MM.1S (cell line): ENCODE measurements at regions not wholly inside any gene's neighbourhood (a gene's known extent, or its start where the extent isn't known, plus 50 kb on each side); places are given as distances from the start of the nearest gene placed in this dataset.

Experiments used
- DNase-seq: peaks from one replicate; pipeline ENCODE4 v3.0.0-alpha.2; 2015
- H2AFZ ChIP-seq: fragments of 300-600 bp; sonication (generic); 2 replicates; pipeline ENCODE4 v1.6.0; 2016; ENCODE audit warnings: antibody characterized with exemption, low read length
- H3F3A ChIP-seq: fragments of 300-600 bp; sonication (generic); 2 replicates; pipeline ENCODE4 v1.6.1; 2016; ENCODE audit warnings: mild to moderate bottlenecking, antibody characterized with exemption, low read length, moderate library complexity, mixed read lengths; ENCODE audit not compliant: insufficient read depth
- H3K27ac ChIP-seq: fragments of 300-600 bp; sonication (generic); 2 replicates; pipeline ENCODE4 v1.5.1; 2016; ENCODE audit warnings: mild to moderate bottlenecking, low read length
- H3K27me3 ChIP-seq: fragments of 300-600 bp; sonication (generic); replicated peaks from 2 replicates; pipeline ENCODE4 v1.6.0; 2016; ENCODE audit warnings: low read length; ENCODE audit not compliant: insufficient read depth
- H3K36me3 ChIP-seq: fragments of 300-600 bp; sonication (generic); replicated peaks from 2 replicates; pipeline ENCODE4 v1.6.1; 2016; ENCODE audit warnings: mild to moderate bottlenecking, low read length, mixed read lengths; ENCODE audit not compliant: insufficient read depth
- H3K4me1 ChIP-seq: fragments of 300-600 bp; sonication (generic); 2 replicates; pipeline ENCODE4 v1.6.1; 2016; ENCODE audit warnings: low read length, mixed read lengths
- H3K4me2 ChIP-seq: fragments of 300-600 bp; sonication (generic); 2 replicates; pipeline ENCODE4 v1.6.0; 2016; ENCODE audit warnings: low read depth, low read length
- H3K4me3 ChIP-seq: fragments of 300-600 bp; sonication (generic); 2 replicates; pipeline ENCODE4 v1.5.1; 2016; ENCODE audit warnings: low read length, mixed read lengths
- H3K79me2 ChIP-seq: fragments of 300-600 bp; sonication (generic); 2 replicates; pipeline ENCODE4 v1.6.1; 2016; ENCODE audit warnings: mixed run types, low read length, mixed read lengths
- H3K9ac ChIP-seq: fragments of 300-600 bp; sonication (generic); 2 replicates; pipeline ENCODE4 v1.6.1; 2016; ENCODE audit warnings: low read length, mixed read lengths
- H3K9me2 ChIP-seq: fragments of 300-600 bp; sonication (generic); replicated peaks from 2 replicates; pipeline ENCODE4 v1.6.1; 2016; ENCODE audit warnings: mild to moderate bottlenecking, low read length, mixed read lengths; ENCODE audit not compliant: insufficient read depth
- H3K9me3 ChIP-seq: fragments of 300-600 bp; sonication (generic); replicated peaks from 2 replicates; pipeline ENCODE4 v1.6.1; 2016; ENCODE audit warnings: mild to moderate bottlenecking, low read length, mixed read lengths; ENCODE audit not compliant: insufficient read depth
- H4K20me1 ChIP-seq: fragments of 300-600 bp; sonication (generic); 2 replicates; pipeline ENCODE4 v1.6.1; 2016; ENCODE audit warnings: mild to moderate bottlenecking, low read length, moderate library complexity, mixed read lengths; ENCODE audit not compliant: insufficient read depth
- EZH2 ChIP-seq: fragments of 300-600 bp; sonication (generic); optimal IDR thresholded peaks from 2 replicates; pipeline ENCODE3; 2017; ENCODE audit warnings: low read depth, mild to moderate bottlenecking, antibody characterized with exemption, low read length, mixed read lengths
- EZH2phosphoT487 ChIP-seq: fragments of 300-600 bp; sonication (generic); IDR thresholded peaks from 2 replicates; pipeline ENCODE4 v1.6.1; 2018; ENCODE audit warnings: antibody characterized with exemption, low read length
- TF ChIP-seq, protein P1 (sequence below): fragments of 300-600 bp; sonication (generic); IDR thresholded peaks from 2 replicates; pipeline ENCODE4 v1.5.1; 2016; ENCODE audit warnings: antibody characterized with exemption, low read length, mixed read lengths

DNA sequence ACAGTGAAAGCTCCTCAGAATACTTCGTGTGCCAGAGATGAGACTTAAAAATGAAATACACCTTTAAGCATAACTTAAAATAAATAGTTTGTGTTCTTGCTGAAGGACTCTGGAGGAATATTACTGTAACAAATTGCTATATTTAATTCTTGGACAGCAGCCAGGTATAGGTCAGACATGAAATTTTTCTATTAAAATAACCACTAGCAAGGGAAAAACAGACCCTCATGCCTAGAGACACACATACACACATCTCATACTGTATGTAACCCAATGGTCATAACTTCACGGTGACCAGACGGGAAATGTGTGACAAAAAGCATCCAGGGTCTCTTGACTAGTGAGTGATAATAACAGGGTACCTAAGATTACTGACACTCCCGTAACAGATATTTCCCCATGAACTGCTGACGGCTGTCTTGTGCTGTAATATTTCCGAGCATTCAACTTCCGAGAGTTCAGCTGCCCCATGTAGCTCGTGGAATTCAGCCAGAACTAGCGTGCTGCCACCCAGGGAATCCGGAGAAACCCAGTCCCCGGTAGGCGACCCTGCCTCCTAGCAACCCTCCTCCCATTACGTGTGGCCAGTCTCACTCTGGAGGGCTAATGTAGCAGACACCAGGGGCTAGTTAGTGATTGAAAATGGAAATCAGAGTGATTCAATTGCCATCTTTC, 2295.1 kb upstream of the WWC1 start:
- no peaks in the 10 kb centered on the region for H3K9me3 ChIP-seq
- no peaks in the 10 kb centered on the region for H3K9me2 ChIP-seq
- no peaks in the 10 kb centered on the region for H4K20me1 ChIP-seq
- no peak overlapping the region for H2AFZ ChIP-seq
- no peak overlapping the region for H3K4me3 ChIP-seq
- H3K27ac ChIP-seq: no peak overlapping the region
- TF ChIP-seq EZH2 (no peak), EZH2phosphoT487 (no peak)
- TF ChIP-seq, protein P1, sequence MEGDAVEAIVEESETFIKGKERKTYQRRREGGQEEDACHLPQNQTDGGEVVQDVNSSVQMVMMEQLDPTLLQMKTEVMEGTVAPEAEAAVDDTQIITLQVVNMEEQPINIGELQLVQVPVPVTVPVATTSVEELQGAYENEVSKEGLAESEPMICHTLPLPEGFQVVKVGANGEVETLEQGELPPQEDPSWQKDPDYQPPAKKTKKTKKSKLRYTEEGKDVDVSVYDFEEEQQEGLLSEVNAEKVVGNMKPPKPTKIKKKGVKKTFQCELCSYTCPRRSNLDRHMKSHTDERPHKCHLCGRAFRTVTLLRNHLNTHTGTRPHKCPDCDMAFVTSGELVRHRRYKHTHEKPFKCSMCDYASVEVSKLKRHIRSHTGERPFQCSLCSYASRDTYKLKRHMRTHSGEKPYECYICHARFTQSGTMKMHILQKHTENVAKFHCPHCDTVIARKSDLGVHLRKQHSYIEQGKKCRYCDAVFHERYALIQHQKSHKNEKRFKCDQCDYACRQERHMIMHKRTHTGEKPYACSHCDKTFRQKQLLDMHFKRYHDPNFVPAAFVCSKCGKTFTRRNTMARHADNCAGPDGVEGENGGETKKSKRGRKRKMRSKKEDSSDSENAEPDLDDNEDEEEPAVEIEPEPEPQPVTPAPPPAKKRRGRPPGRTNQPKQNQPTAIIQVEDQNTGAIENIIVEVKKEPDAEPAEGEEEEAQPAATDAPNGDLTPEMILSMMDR: no peak
- no peak overlapping the region for H3K4me2 ChIP-seq
- no peaks in the 10 kb centered on the region for H3K79me2 ChIP-seq
- no peaks in the 10 kb centered on the region for H3K27me3 ChIP-seq
- H3K4me1 ChIP-seq: no peaks in the 10 kb centered on the region
- H3K9ac ChIP-seq: no peak overlapping the region
- no peaks in the 10 kb centered on the region for H3F3A ChIP-seq
- H3K36me3 ChIP-seq: no peaks in the 10 kb centered on the region
- no peak for DNase-seq

DNA sequence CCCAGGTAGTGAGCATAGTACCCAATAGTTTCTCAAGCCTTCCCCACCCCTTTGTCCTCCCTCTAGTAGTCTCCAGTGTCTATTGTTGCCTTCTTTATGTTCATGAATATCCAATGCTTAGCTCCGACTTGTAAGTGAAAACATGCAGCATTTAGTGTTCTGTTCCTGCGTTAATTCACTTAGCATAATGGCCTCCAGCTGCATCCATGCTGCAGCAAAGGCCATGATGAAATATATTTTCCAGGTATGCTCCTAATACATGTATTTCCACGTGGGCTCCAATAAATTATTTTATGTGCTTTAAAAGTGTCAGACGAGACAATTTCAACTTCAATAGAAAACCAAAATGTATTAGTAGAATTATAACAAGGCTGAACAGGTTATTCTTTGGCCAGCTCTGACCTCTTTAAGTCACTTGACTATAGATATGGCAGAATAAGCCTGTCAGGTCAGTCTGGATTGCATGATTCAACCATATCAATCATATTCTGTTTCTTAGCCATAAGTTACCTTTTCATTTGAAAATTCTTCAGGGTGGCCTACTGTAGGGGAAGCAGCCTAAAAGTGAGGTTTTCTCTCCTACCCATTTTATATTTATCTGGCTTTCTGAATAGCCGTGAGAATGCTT, 2291.6 kb upstream of the WWC1 start:
- H3K9me3 ChIP-seq: no peaks in the 10 kb centered on the region
- no peaks in the 10 kb centered on the region for H3K9me2 ChIP-seq
- H3F3A ChIP-seq: no peaks in the 10 kb centered on the region
- no peaks in the 10 kb centered on the region for H3K36me3 ChIP-seq
- no peaks in the 10 kb centered on the region for H3K4me1 ChIP-seq
- TF ChIP-seq EZH2 (no peak), EZH2phosphoT487 (no peak)
- TF ChIP-seq, protein P1: no peak
- H4K20me1 ChIP-seq: no peaks in the 10 kb centered on the region
- H3K4me2 ChIP-seq: no peak overlapping the region
- H3K9ac ChIP-seq: no peak overlapping the region
- H3K4me3 ChIP-seq: no peak overlapping the region
- DNase-seq: no peak
- H3K27me3 ChIP-seq: no peaks in the 10 kb centered on the region
- no peaks in the 10 kb centered on the region for H3K79me2 ChIP-seq
- no peak overlapping the region for H2AFZ ChIP-seq
- H3K27ac ChIP-seq: no peak overlapping the region

DNA sequence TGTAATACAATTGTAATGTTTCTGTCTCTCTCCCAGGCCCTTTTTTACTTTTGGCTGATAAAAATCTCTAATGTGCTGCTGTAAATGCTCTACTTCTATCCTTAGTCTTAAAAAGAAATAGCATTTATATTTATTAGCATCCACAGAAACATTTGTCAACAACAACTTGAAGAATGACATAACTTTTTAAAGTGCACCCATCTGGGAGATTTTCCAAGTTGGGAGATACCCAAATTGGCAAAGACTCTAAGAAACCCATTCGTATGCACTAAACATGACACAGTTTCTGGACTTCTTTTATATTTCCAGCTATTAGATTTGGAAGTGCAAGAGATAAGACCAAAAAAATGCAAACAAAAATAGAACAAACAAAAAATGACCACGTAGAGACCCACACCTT, 2287.4 kb upstream of the WWC1 start:
- H3K9me2 ChIP-seq: no peaks in the 10 kb centered on the region
- H3K9me3 ChIP-seq: no peaks in the 10 kb centered on the region
- H3K4me3 ChIP-seq: no peak overlapping the region
- H4K20me1 ChIP-seq: no peaks in the 10 kb centered on the region
- no peak overlapping the region for H3K9ac ChIP-seq
- H2AFZ ChIP-seq: no peak overlapping the region
- no peaks in the 10 kb centered on the region for H3K4me1 ChIP-seq
- H3K4me2 ChIP-seq: no peak overlapping the region
- no peaks in the 10 kb centered on the region for H3K79me2 ChIP-seq
- TF ChIP-seq EZH2phosphoT487 (no peak), EZH2 (no peak)
- TF ChIP-seq, protein P1: no peak
- no peak for DNase-seq
- H3F3A ChIP-seq: no peaks in the 10 kb centered on the region
- H3K27ac ChIP-seq: no peak overlapping the region
- no peaks in the 10 kb centered on the region for H3K27me3 ChIP-seq
- H3K36me3 ChIP-seq: no peaks in the 10 kb centered on the region
